Ishikawa (cell line): ENCODE measurements at regions not wholly inside any gene's neighbourhood (a gene's known extent, or its start where the extent isn't known, plus 50 kb on each side); places are given as distances from the start of the nearest gene placed in this dataset.

Source experiments
- CREB1 ChIP-seq: IDR thresholded peaks from 2 replicates; pipeline ENCODE4 v1.6.1; 2012; ENCODE audit warnings: low read depth
- EP300 ChIP-seq: IDR thresholded peaks from 2 replicates; pipeline ENCODE4 v1.6.1; 2012; ENCODE audit warnings: borderline replicate concordance
- TEAD4 ChIP-seq: IDR thresholded peaks from 2 replicates; pipeline ENCODE4 v1.6.1; 2012
- TF ChIP-seq, protein P1 (sequence below): IDR thresholded peaks from 2 replicates; pipeline ENCODE4 v1.6.1; 2012; ENCODE audit warnings: low read depth, mild to moderate bottlenecking

DNA sequence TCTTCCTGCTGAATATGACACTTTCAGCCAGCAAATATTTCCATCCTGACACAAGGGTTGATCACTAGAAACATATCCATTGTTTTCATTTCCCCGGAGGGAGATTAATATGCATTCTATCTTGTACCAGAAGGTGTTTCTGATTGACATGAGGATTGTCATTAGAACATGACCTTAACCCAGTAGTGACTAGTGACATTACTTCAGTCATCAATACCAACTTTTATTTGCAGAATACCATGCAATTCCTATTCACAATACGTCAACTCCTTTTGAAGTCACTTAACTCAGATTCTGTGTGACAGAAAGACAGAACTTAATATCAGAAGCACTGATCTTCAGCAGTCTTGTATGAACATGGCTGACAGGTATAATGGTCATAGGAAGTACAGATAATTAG, 1108.9 kb upstream of the CRIM1 start:
- TF ChIP-seq, protein P1, sequence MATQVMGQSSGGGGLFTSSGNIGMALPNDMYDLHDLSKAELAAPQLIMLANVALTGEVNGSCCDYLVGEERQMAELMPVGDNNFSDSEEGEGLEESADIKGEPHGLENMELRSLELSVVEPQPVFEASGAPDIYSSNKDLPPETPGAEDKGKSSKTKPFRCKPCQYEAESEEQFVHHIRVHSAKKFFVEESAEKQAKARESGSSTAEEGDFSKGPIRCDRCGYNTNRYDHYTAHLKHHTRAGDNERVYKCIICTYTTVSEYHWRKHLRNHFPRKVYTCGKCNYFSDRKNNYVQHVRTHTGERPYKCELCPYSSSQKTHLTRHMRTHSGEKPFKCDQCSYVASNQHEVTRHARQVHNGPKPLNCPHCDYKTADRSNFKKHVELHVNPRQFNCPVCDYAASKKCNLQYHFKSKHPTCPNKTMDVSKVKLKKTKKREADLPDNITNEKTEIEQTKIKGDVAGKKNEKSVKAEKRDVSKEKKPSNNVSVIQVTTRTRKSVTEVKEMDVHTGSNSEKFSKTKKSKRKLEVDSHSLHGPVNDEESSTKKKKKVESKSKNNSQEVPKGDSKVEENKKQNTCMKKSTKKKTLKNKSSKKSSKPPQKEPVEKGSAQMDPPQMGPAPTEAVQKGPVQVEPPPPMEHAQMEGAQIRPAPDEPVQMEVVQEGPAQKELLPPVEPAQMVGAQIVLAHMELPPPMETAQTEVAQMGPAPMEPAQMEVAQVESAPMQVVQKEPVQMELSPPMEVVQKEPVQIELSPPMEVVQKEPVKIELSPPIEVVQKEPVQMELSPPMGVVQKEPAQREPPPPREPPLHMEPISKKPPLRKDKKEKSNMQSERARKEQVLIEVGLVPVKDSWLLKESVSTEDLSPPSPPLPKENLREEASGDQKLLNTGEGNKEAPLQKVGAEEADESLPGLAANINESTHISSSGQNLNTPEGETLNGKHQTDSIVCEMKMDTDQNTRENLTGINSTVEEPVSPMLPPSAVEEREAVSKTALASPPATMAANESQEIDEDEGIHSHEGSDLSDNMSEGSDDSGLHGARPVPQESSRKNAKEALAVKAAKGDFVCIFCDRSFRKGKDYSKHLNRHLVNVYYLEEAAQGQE, result no peak
- TF ChIP-seq EP300 (no peak), CREB1 (no peak), TEAD4 (no peak)
